Ishikawa (cell line): ENCODE measurements at regions not wholly inside any gene's neighbourhood (a gene's known extent, or its start where the extent isn't known, plus 50 kb on each side); places are given as distances from the start of the nearest gene placed in this dataset.

Experiments
- CEBPB ChIP-seq: IDR thresholded peaks from 2 replicates; pipeline ENCODE4 v1.6.1; 2012
- CREB1 ChIP-seq: IDR thresholded peaks from 2 replicates; pipeline ENCODE4 v1.6.1; 2012; ENCODE audit warnings: low read depth
- EGR1 ChIP-seq: IDR thresholded peaks from 2 replicates; pipeline ENCODE4 v1.6.1; 2012
- EP300 ChIP-seq: IDR thresholded peaks from 2 replicates; pipeline ENCODE4 v1.6.1; 2012; ENCODE audit warnings: borderline replicate concordance
- FOXM1 ChIP-seq: IDR thresholded peaks from 2 replicates; pipeline ENCODE4 v1.6.1; 2012; ENCODE audit warnings: low read depth, borderline replicate concordance
- MAX ChIP-seq: IDR thresholded peaks from 2 replicates; pipeline ENCODE4 v1.6.1; 2012
- NFIC ChIP-seq: IDR thresholded peaks from 2 replicates; pipeline ENCODE4 v1.6.1; 2012
- RAD21 ChIP-seq: IDR thresholded peaks from 2 replicates; pipeline ENCODE4 v1.6.1; 2012; ENCODE audit warnings: low read depth
- REST ChIP-seq: IDR thresholded peaks from 2 replicates; pipeline ENCODE4 v1.6.1; 2012; ENCODE audit warnings: low read depth, mild to moderate bottlenecking
- TAF1 ChIP-seq: IDR thresholded peaks from 2 replicates; pipeline ENCODE4 v1.6.1; 2012; ENCODE audit warnings: low read depth, mild to moderate bottlenecking
- TCF12 ChIP-seq: IDR thresholded peaks from 2 replicates; pipeline ENCODE4 v1.6.1; 2012; ENCODE audit warnings: low read depth
- TEAD4 ChIP-seq: IDR thresholded peaks from 2 replicates; pipeline ENCODE4 v1.6.1; 2012
- USF1 ChIP-seq: IDR thresholded peaks from 2 replicates; pipeline ENCODE4 v1.6.1; 2012
- YY1 ChIP-seq: IDR thresholded peaks from 2 replicates; pipeline ENCODE4 v1.6.1; 2012; ENCODE audit warnings: low read depth
- ZBTB7A ChIP-seq: IDR thresholded peaks from 2 replicates; pipeline ENCODE4 v1.6.1; 2012; ENCODE audit warnings: low read depth

- no peak for TF ChIP-seq NFIC
- no peak for TF ChIP-seq CEBPB
- no peak for TF ChIP-seq RAD21
- TF ChIP-seq MAX: no peak
- no peak for TF ChIP-seq ZBTB7A
- no peak for TF ChIP-seq USF1
- TF ChIP-seq TEAD4: no peak
Observed at GRCh38 chr7:65453341-65454030, 79.8 kb downstream of the ZNF92 start.

- TF ChIP-seq TEAD4: no peak
- no peak for TF ChIP-seq CEBPB
- no peak for TF ChIP-seq EGR1
- no peak for TF ChIP-seq NFIC
- no peak for TF ChIP-seq ZBTB7A
- no peak for TF ChIP-seq MAX
- no peak for TF ChIP-seq USF1
- no peak for TF ChIP-seq EP300
- no peak for TF ChIP-seq CREB1
- no peak for TF ChIP-seq YY1
- no peak for TF ChIP-seq TAF1
Observed at GRCh38 chr7:65454469-65454868, 80.8 kb downstream of the ZNF92 start.

GRCh38 chr7:65457705-65458104 lies 84.0 kb downstream of the ZNF92 start:
- TF ChIP-seq YY1: no peak
- TF ChIP-seq REST: no peak
- no peak for TF ChIP-seq FOXM1
- no peak for TF ChIP-seq TEAD4
- no peak for TF ChIP-seq USF1
- TF ChIP-seq CEBPB: no peak
- TF ChIP-seq CREB1: no peak
- no peak for TF ChIP-seq TAF1
- TF ChIP-seq RAD21: no peak
- TF ChIP-seq EP300: no peak
- TF ChIP-seq ZBTB7A: no peak
- no peak for TF ChIP-seq NFIC
- no peak for TF ChIP-seq TCF12
- TF ChIP-seq EGR1: no peak
- no peak for TF ChIP-seq MAX

- TF ChIP-seq CREB1 (no peak), FOXM1 (no peak), ZBTB7A (no peak), CEBPB (no peak), REST (no peak), EP300 (no peak), USF1 (no peak), TEAD4 (no peak), RAD21 (no peak), MAX (no peak), TCF12 (no peak), YY1 (no peak), TAF1 (no peak), EGR1 (no peak), NFIC (no peak)
Observed at GRCh38 chr7:65459438-65459837, 85.8 kb downstream of the ZNF92 start.

- TF ChIP-seq USF1 (no peak), EGR1 (no peak), TCF12 (no peak), EP300 (no peak), NFIC (no peak)
Observed at GRCh38 chr7:65462148-65462716, 88.6 kb downstream of the ZNF92 start.
